ENCODE measurements at regions not wholly inside any gene's neighbourhood (a gene's known extent, or its start where the extent isn't known, plus 50 kb on each side); places are given as distances from the start of the nearest gene placed in this dataset.

- H3K4me1 ChIP-seq, result no peaks in the 10 kb centered on the region
- DNase-seq, result no peak
- peaks cover 11% of the 10 kb centered on the region for H3K9me3 ChIP-seq (replicated peaks)
- H3K36me3 ChIP-seq, result no peaks in the 10 kb centered on the region
- no peak for TF ChIP-seq CTCF (IDR thresholded peaks at IDR 0.05; ENCODE audit: borderline replicate concordance)
- intact Hi-C loops (cut with micrococcal nuclease), result no loop called here
- no peak overlapping the region for H3K27ac ChIP-seq (replicated peaks)
- H3K27me3 ChIP-seq (ENCODE audit: low read depth), result no peaks in the 10 kb centered on the region
- no peak overlapping the region for H3K4me3 ChIP-seq
Measured at GRCh38 chr4:124234771-124235170, 477.8 kb downstream of the ANKRD50 start.

- H3K9me3 ChIP-seq (replicated peaks), result peaks cover 17% of the 10 kb centered on the region
- no peak overlapping the region for H3K4me3 ChIP-seq
- H3K27me3 ChIP-seq (ENCODE audit: low read depth), result no peaks in the 10 kb centered on the region
- no peak for TF ChIP-seq CTCF (IDR thresholded peaks at IDR 0.05; ENCODE audit: borderline replicate concordance)
- H3K27ac ChIP-seq (replicated peaks), result no peak overlapping the region
- no peaks in the 10 kb centered on the region for H3K36me3 ChIP-seq
- intact Hi-C loops (cut with micrococcal nuclease), result no loop called here
- no peak for DNase-seq
- H3K4me1 ChIP-seq, result no peaks in the 10 kb centered on the region
Measured at GRCh38 chr4:124243671-124244366, 468.7 kb downstream of the ANKRD50 start.

GRCh38 chr4:124253080-124253479, 459.5 kb downstream of the ANKRD50 start:
- no peak for TF ChIP-seq CTCF (IDR thresholded peaks at IDR 0.05; ENCODE audit: borderline replicate concordance)
- intact Hi-C loops (cut with micrococcal nuclease), result no loop called here
- H3K27ac ChIP-seq (replicated peaks), result no peak overlapping the region
- H3K4me3 ChIP-seq, result no peak overlapping the region
- no peaks in the 10 kb centered on the region for H3K36me3 ChIP-seq
- DNase-seq, result no peak
- H3K27me3 ChIP-seq (ENCODE audit: low read depth), result no peaks in the 10 kb centered on the region
- H3K4me1 ChIP-seq, result no peaks in the 10 kb centered on the region
- no peaks in the 10 kb centered on the region for H3K9me3 ChIP-seq (replicated peaks)

GRCh38 chr4:124262211-124263179, 450.0 kb downstream of the ANKRD50 start:
- Histone ChIP-seq H3K27ac (replicated peaks) (no peak overlapping the region), H3K36me3 (no peaks in the 10 kb centered on the region), H3K9me3 (replicated peaks) (no peaks in the 10 kb centered on the region), H3K4me1 (no peaks in the 10 kb centered on the region), H3K27me3 (ENCODE audit: low read depth) (no peaks in the 10 kb centered on the region), H3K4me3 (no peak overlapping the region)
- intact Hi-C loops (cut with micrococcal nuclease), result loop anchor here (5.0 to 10.0 kb wide), 2 partner anchors 1158 to 1505 kb away; no protein-coding TSS in a partner anchor
- no peak for DNase-seq
- peak; percentile 91 for TF ChIP-seq CTCF (IDR thresholded peaks at IDR 0.05; ENCODE audit: borderline replicate concordance)

GRCh38 chr4:124265701-124266100, 446.8 kb downstream of the ANKRD50 start:
- H3K27me3 ChIP-seq (ENCODE audit: low read depth), result no peaks in the 10 kb centered on the region
- intact Hi-C loops (cut with micrococcal nuclease), result loop anchor here (10.0 kb wide), 1 partner anchor 1161 kb away; no protein-coding TSS in a partner anchor

More at GRCh38 chr4:124265701-124266100, 446.8 kb downstream of the ANKRD50 start:
- Histone ChIP-seq H3K27ac (replicated peaks) (no peak overlapping the region), H3K4me1 (no peaks in the 10 kb centered on the region), H3K9me3 (replicated peaks) (peaks cover 13% of the 10 kb centered on the region), H3K36me3 (no peaks in the 10 kb centered on the region), H3K4me3 (no peak overlapping the region)
- no peak for TF ChIP-seq CTCF (IDR thresholded peaks at IDR 0.05; ENCODE audit: borderline replicate concordance)
- no peak for DNase-seq

Data from left ventricle myocardium inferior (tissue), 1 donor.